C4-2B (cell line): ENCODE measurements at regions not wholly inside any gene's neighbourhood (a gene's known extent, or its start where the extent isn't known, plus 50 kb on each side); places are given as distances from the start of the nearest gene placed in this dataset.

Source experiments
- CTCF ChIP-seq: fragments of 450-650 bp; conservative IDR thresholded peaks from 2 replicates; pipeline ENCODE4 v1.5.1; 2017; ENCODE audit warnings: mild to moderate bottlenecking
- ZFX ChIP-seq: fragments of 450-650 bp; IDR thresholded peaks from 2 replicates; pipeline ENCODE4 v1.6.1; 2017

GRCh38 chr2:60385648-60386047 lies 167.8 kb downstream of the BCL11A start:
- no peak for TF ChIP-seq CTCF
- no peak for TF ChIP-seq ZFX
